ENCODE measurements at regions not wholly inside any gene's neighbourhood (a gene's known extent, or its start where the extent isn't known, plus 50 kb on each side); places are given as distances from the start of the nearest gene placed in this dataset.

GRCh38 chr6:93516441-93516840 lies 97.1 kb upstream of the EPHA7 start:
- 82 to 84% methylated on average over 2 of the region's 2 CpGs for WGBS, 2 donors
- no peak for DNase-seq (ENCODE audit: low spot score in 2 of 2)
- no peak overlapping the region for H3K27ac ChIP-seq
- no peaks in the 10 kb centered on the region for H3K36me3 ChIP-seq
- H3K9me3 ChIP-seq: no peaks in the 10 kb centered on the region
- no peak overlapping the region for H3K4me3 ChIP-seq
- H3K27me3 ChIP-seq: no peaks in the 10 kb centered on the region
- no peak for TF ChIP-seq POLR2A (IDR thresholded peaks at IDR 0.05)
- TF ChIP-seq EP300 (IDR thresholded peaks at IDR 0.05): no peak
- TF ChIP-seq CTCF (IDR thresholded peaks at IDR 0.05): no peak
- no peaks in the 10 kb centered on the region for H3K4me1 ChIP-seq

- WGBS, 2 donors: 59 to 69% methylated on average over 2 of the region's 2 CpGs
- Histone ChIP-seq H3K4me1 (no peaks in the 10 kb centered on the region), H3K9me3 (no peaks in the 10 kb centered on the region), H3K27ac (no peak overlapping the region), H3K4me3 (no peak overlapping the region), H3K27me3 (no peaks in the 10 kb centered on the region), H3K36me3 (no peaks in the 10 kb centered on the region)
- DNase-seq (ENCODE audit: low spot score in 2 of 2): no peak
- TF ChIP-seq CTCF (IDR thresholded peaks at IDR 0.05): no peak
- TF ChIP-seq POLR2A (IDR thresholded peaks at IDR 0.05): no peak
- TF ChIP-seq EP300 (IDR thresholded peaks at IDR 0.05): no peak
These were observed 96.4 kb upstream of the EPHA7 start for GRCh38 chr6:93515736-93516135.

GRCh38 chr6:93498713-93499112 lies 79.4 kb upstream of the EPHA7 start:
- H3K27me3 ChIP-seq: no peaks in the 10 kb centered on the region
- no peak overlapping the region for H3K4me3 ChIP-seq
- no peak overlapping the region for H3K27ac ChIP-seq
- 79 to 82% methylated on average over 4 of the region's 4 CpGs for WGBS, 2 donors
- H3K9me3 ChIP-seq: no peaks in the 10 kb centered on the region
- DNase-seq (ENCODE audit: low spot score in 2 of 2): no peak
- TF ChIP-seq CTCF (IDR thresholded peaks at IDR 0.05) (no peak), POLR2A (IDR thresholded peaks at IDR 0.05) (no peak), EP300 (IDR thresholded peaks at IDR 0.05) (no peak)
- H3K36me3 ChIP-seq: no peaks in the 10 kb centered on the region
- no peaks in the 10 kb centered on the region for H3K4me1 ChIP-seq

GRCh38 chr6:93496548-93496947 lies 77.2 kb upstream of the EPHA7 start:
- Histone ChIP-seq H3K36me3 (no peaks in the 10 kb centered on the region), H3K4me1 (no peaks in the 10 kb centered on the region), H3K27me3 (no peaks in the 10 kb centered on the region), H3K4me3 (no peak overlapping the region), H3K9me3 (no peaks in the 10 kb centered on the region), H3K27ac (no peak overlapping the region)
- 68 to 69% methylated on average over 2 of the region's 2 CpGs for WGBS, 2 donors
- TF ChIP-seq POLR2A (IDR thresholded peaks at IDR 0.05) (no peak), CTCF (IDR thresholded peaks at IDR 0.05) (no peak), EP300 (IDR thresholded peaks at IDR 0.05) (no peak)
- no peak for DNase-seq (ENCODE audit: low spot score in 2 of 2)

- DNase-seq (ENCODE audit: low spot score in 2 of 2): no peak
- Histone ChIP-seq H3K4me3 (no peak overlapping the region), H3K36me3 (no peaks in the 10 kb centered on the region), H3K27me3 (no peaks in the 10 kb centered on the region), H3K4me1 (no peaks in the 10 kb centered on the region), H3K27ac (no peak overlapping the region), H3K9me3 (no peaks in the 10 kb centered on the region)
- TF ChIP-seq CTCF (IDR thresholded peaks at IDR 0.05) (no peak), EP300 (IDR thresholded peaks at IDR 0.05) (no peak), POLR2A (IDR thresholded peaks at IDR 0.05) (no peak)
- 85 to 87% methylated on average over 3 of the region's 3 CpGs for WGBS, 2 donors
These were observed 74.7 kb upstream of the EPHA7 start for GRCh38 chr6:93494057-93494456.

Measured in tibial nerve (tissue), 4 donors.